H1 (cell line): ENCODE measurements at regions not wholly inside any gene's neighbourhood (a gene's known extent, or its start where the extent isn't known, plus 50 kb on each side); places are given as distances from the start of the nearest gene placed in this dataset.

Experiments used
- CTCF ChIA-PET: fragments of 300-600 bp; sonication (Branson Sonifier 250); formaldehyde crosslinking; loops from one replicate; lab custom pipeline; 2021; ENCODE audit not compliant: partially characterized antibody; lab: Charles Lee
- POLR2A ChIA-PET: fragments of 300-600 bp; sonication (Branson Sonifier 250); formaldehyde crosslinking; loops from one replicate; lab custom pipeline; 2021; ENCODE audit warnings: inconsistent platforms; ENCODE audit not compliant: partially characterized antibody; lab: Charles Lee
- DNase-seq, 2 experiments: peaks; one replicate each; pipeline versions ENCODE4 v3.0.0 to v3.0.0-alpha.2; 2010 to 2022; ENCODE audit warnings: low spot score in 2 of 2, low read depth in 1 of 2, mixed read lengths in 1 of 2
- FAIRE-seq: peaks from 2 replicates; lab custom pipeline; 2011; peaks lifted over from hg19 to GRCh38; lab: Jason Lieb, UNC
- H2AFZ ChIP-seq: 2 replicates; pipeline ENCODE4 v1.8.1; 2012; ENCODE audit warnings: low read length, inconsistent platforms
- H2AK5ac ChIP-seq: 2 replicates; pipeline ENCODE4 v1.6.1; 2013; ENCODE audit warnings: low read depth, low read length
- H2BK120ac ChIP-seq: replicated peaks from 2 replicates; pipeline ENCODE3; 2013; ENCODE audit warnings: low read depth, low read length, inconsistent platforms
- H2BK12ac ChIP-seq: 2 replicates; pipeline ENCODE4 v1.6.1; 2013; ENCODE audit warnings: low read depth, low read length
- H2BK15ac ChIP-seq: 2 replicates; pipeline ENCODE4 v1.6.1; 2013; ENCODE audit warnings: low read length
- H2BK20ac ChIP-seq: 2 replicates; pipeline ENCODE4 v1.6.1; 2013; ENCODE audit warnings: low read length
- H2BK5ac ChIP-seq: 2 replicates; pipeline ENCODE4 v1.6.1; 2013; ENCODE audit warnings: low read depth, low read length
- H3K14ac ChIP-seq: 2 replicates; pipeline ENCODE4 v1.6.1; 2013; ENCODE audit warnings: inconsistent platforms; ENCODE audit not compliant: insufficient read length
- H3K18ac ChIP-seq: 2 replicates; pipeline ENCODE4 v1.6.1; 2013; ENCODE audit warnings: low read length; ENCODE audit errors: extremely low read depth
- H3K23ac ChIP-seq: 2 replicates; pipeline ENCODE4 v1.6.1; 2013; ENCODE audit warnings: inconsistent platforms; ENCODE audit not compliant: insufficient read length
- H3K23me2 ChIP-seq: 2 replicates; pipeline ENCODE4 v1.6.1; 2013; ENCODE audit warnings: low read depth, low read length
- H3K27ac ChIP-seq: 2 replicates; pipeline ENCODE4 v1.6.1; 2011; ENCODE audit warnings: low read depth, low read length, inconsistent platforms
- H3K27me3 ChIP-seq, 4 experiments: replicated peaks in 1 of 4; 1 replicate in 1 of 4; 2 replicates in 3 of 4; pipeline versions ENCODE4 v1.6.1 to v1.8.1; 2011 to 2013; ENCODE audit warnings: low read length in 3 of 4, mild to moderate bottlenecking in 3 of 4, inconsistent platforms in 2 of 4, mixed read lengths in 2 of 4, moderate library complexity in 1 of 4; ENCODE audit not compliant: control insufficient read depth in 3 of 4, insufficient read depth in 3 of 4; ENCODE audit errors: extremely low read depth in 1 of 4
- H3K36me3 ChIP-seq, 4 experiments: 2 replicates each; pipeline versions ENCODE4 v1.6.1 to v1.8.1; 2011 to 2013; ENCODE audit warnings: mild to moderate bottlenecking in 4 of 4, low read length in 3 of 4, moderate library complexity in 2 of 4, control low read depth in 1 of 4, inconsistent platforms in 1 of 4; ENCODE audit not compliant: insufficient read depth in 4 of 4, control insufficient read depth in 2 of 4
- H3K4ac ChIP-seq: replicated peaks from 2 replicates; pipeline ENCODE3; 2013; ENCODE audit warnings: low read length, low read depth, mixed read lengths, inconsistent platforms; ENCODE audit not compliant: insufficient read length
- H3K4me1 ChIP-seq, 4 experiments: replicated peaks in 1 of 4; 1 replicate in 1 of 4; 2 replicates in 3 of 4; pipeline versions ENCODE4 v1.6.1 to v1.8.1; 2011 to 2013; ENCODE audit warnings: low read length in 3 of 4, inconsistent platforms in 2 of 4, mixed read lengths in 1 of 4; ENCODE audit not compliant: insufficient read depth in 4 of 4, control insufficient read depth in 3 of 4
- H3K4me2 ChIP-seq, 2 experiments: 2 replicates each; pipeline versions ENCODE4 v1.6.1 to v1.8.1; 2011 to 2013; ENCODE audit warnings: low read depth in 2 of 2, low read length in 2 of 2, control low read depth in 1 of 2, inconsistent platforms in 1 of 2, mild to moderate bottlenecking in 1 of 2; ENCODE audit not compliant: insufficient read depth in 1 of 2
- H3K4me3 ChIP-seq, 4 experiments: fragments of 200-600, 300-600 bp in 1 of 4; sonication (generic), shearing (Covaris generic), sonication (Bioruptor Twin) in 1 of 4; 2 replicates each; pipeline versions ENCODE4 v1.5.1 to v1.8.1; 2011 to 2016; ENCODE audit warnings: low read length in 4 of 4, low read depth in 3 of 4, control low read depth in 2 of 4, inconsistent platforms in 2 of 4, mild to moderate bottlenecking in 2 of 4, mixed read lengths in 1 of 4, moderate library complexity in 1 of 4; ENCODE audit not compliant: insufficient read depth in 2 of 4; ENCODE audit errors: extremely low read depth in 1 of 4
- H3K56ac ChIP-seq: replicated peaks from 2 replicates; pipeline ENCODE3; 2013; ENCODE audit warnings: low read depth, mild to moderate bottlenecking, mixed read lengths, low read length, inconsistent platforms; ENCODE audit not compliant: insufficient read length
- H3K79me1 ChIP-seq: 2 replicates; pipeline ENCODE4 v1.6.1; 2013; ENCODE audit warnings: low read depth, low read length, control low read depth
- H3K79me2 ChIP-seq, 2 experiments: 2 replicates each; pipeline versions ENCODE4 v1.6.1 to v1.8.1; 2012 to 2013; ENCODE audit warnings: low read length in 2 of 2, mild to moderate bottlenecking in 2 of 2, inconsistent platforms in 1 of 2; ENCODE audit not compliant: insufficient read depth in 2 of 2, control insufficient read depth in 1 of 2
- H3K9ac ChIP-seq, 4 experiments: replicated peaks in 1 of 4; 1 replicate in 1 of 4; 2 replicates in 3 of 4; pipeline versions ENCODE4 v1.6.1 to v1.8.1; 2011 to 2013; ENCODE audit warnings: low read depth in 3 of 4, low read length in 3 of 4, control low read depth in 2 of 4, mild to moderate bottlenecking in 2 of 4, moderate library complexity in 2 of 4, inconsistent platforms in 1 of 4; ENCODE audit errors: extremely low read depth in 1 of 4
- H3K9me3 ChIP-seq, 2 experiments: 2 replicates each; pipeline versions ENCODE4 v1.6.1 to v1.8.1; 2012 to 2013; ENCODE audit warnings: mild to moderate bottlenecking in 2 of 2, moderate library complexity in 2 of 2, control low read depth in 1 of 2, inconsistent platforms in 1 of 2, low read depth in 1 of 2, low read length in 1 of 2, mixed read lengths in 1 of 2; ENCODE audit not compliant: insufficient read depth in 2 of 2
- H4K20me1 ChIP-seq, 2 experiments: replicated peaks in 1 of 2; 2 replicates each; pipeline versions ENCODE3 to v1.8.1; 2011 to 2013; ENCODE audit warnings: inconsistent platforms in 2 of 2, low read length in 2 of 2, mild to moderate bottlenecking in 1 of 2; ENCODE audit not compliant: insufficient read depth in 2 of 2, control insufficient read depth in 1 of 2
- H4K5ac ChIP-seq: 2 replicates; pipeline ENCODE4 v1.6.1; 2013; ENCODE audit warnings: low read length, low read depth, mixed read lengths, inconsistent platforms; ENCODE audit not compliant: insufficient read length
- H4K8ac ChIP-seq: 2 replicates; pipeline ENCODE4 v1.8.0; 2013; ENCODE audit warnings: mild to moderate bottlenecking, moderate library complexity, low read length, inconsistent platforms; ENCODE audit not compliant: insufficient read depth; ENCODE audit errors: extremely low read depth
- H4K91ac ChIP-seq: replicated peaks from 2 replicates; pipeline ENCODE3; 2013; ENCODE audit warnings: low read length, mixed read lengths, inconsistent platforms; ENCODE audit not compliant: insufficient read length
- CTBP2 ChIP-seq: IDR thresholded peaks from 2 replicates; pipeline ENCODE4 v1.7.0; 2011; ENCODE audit warnings: borderline replicate concordance, mild to moderate bottlenecking, moderate library complexity, mixed read lengths, low read length; ENCODE audit not compliant: insufficient read depth, insufficient read length
- GABPA ChIP-seq: IDR thresholded peaks from 2 replicates; pipeline ENCODE4 v1.6.1; 2011; ENCODE audit warnings: mild to moderate bottlenecking, low read length, moderate library complexity, borderline replicate concordance; ENCODE audit not compliant: insufficient read depth
- HDAC2 ChIP-seq, 2 experiments: fragments of 300-600 bp in 1 of 2; sonication (generic) in 1 of 2; IDR thresholded peaks; 2 replicates each; pipeline ENCODE4 v1.6.1; 2011 to 2012; ENCODE audit warnings: low read depth in 2 of 2, low read length in 2 of 2, mild to moderate bottlenecking in 2 of 2, moderate library complexity in 2 of 2, borderline replicate concordance in 1 of 2, inconsistent platforms in 1 of 2
- JUND ChIP-seq: IDR thresholded peaks from 2 replicates; pipeline ENCODE4 v1.6.1; 2011; ENCODE audit warnings: mild to moderate bottlenecking, improper control_type of control experiment, low read length
- MAFK ChIP-seq: IDR thresholded peaks from 2 replicates; pipeline ENCODE4 v1.6.1; 2012; ENCODE audit warnings: low read depth, mild to moderate bottlenecking, improper control_type of control experiment, low read length
- POU5F1 ChIP-seq: IDR thresholded peaks from 2 replicates; pipeline ENCODE4 v1.6.1; 2011; ENCODE audit warnings: low read depth, mild to moderate bottlenecking, low read length, moderate library complexity
- RBBP5 ChIP-seq: IDR thresholded peaks from 2 replicates; pipeline ENCODE4 v1.7.1; 2012; ENCODE audit warnings: low read depth, mild to moderate bottlenecking, inconsistent platforms, low read length, moderate library complexity, borderline replicate concordance
- RFX5 ChIP-seq: IDR thresholded peaks from 2 replicates; pipeline ENCODE4 v1.6.1; 2011; ENCODE audit warnings: low read depth, low read length, improper control_type of control experiment, borderline replicate concordance
- SP2 ChIP-seq: IDR thresholded peaks from 2 replicates; pipeline ENCODE4 v1.6.1; 2012; ENCODE audit warnings: mild to moderate bottlenecking, low read length, inconsistent platforms
- SRF ChIP-seq: IDR thresholded peaks from 2 replicates; pipeline ENCODE4 v1.6.1; 2011; ENCODE audit warnings: mild to moderate bottlenecking, low read depth, low read length, moderate library complexity
- WGBS, 2 experiments: shearing (Covaris generic) in 1 of 2; methylation state at CpG; one replicate each; pipeline versions ENCODE4 v1.1.6 to v1.1.7; 2013 to 2015; ENCODE audit warnings: low lambda C conversion rate in 2 of 2, mixed read lengths in 2 of 2, inconsistent platforms in 1 of 2, low coverage in 1 of 2, missing lambda C conversion rate in 1 of 2; ENCODE audit not compliant: insufficient replicate concordance in 2 of 2, insufficient coverage in 1 of 2, insufficient read length in 1 of 2; ENCODE audit errors: extremely low coverage in 1 of 2, missing lambda C conversion rate in 1 of 2; 5-methylcytosine and 5-hydroxymethylcytosine counted together
- TF ChIP-seq, protein P1 (sequence below): IDR thresholded peaks from 2 replicates; pipeline ENCODE4 v1.6.1; 2012; ENCODE audit warnings: inconsistent platforms

DNA sequence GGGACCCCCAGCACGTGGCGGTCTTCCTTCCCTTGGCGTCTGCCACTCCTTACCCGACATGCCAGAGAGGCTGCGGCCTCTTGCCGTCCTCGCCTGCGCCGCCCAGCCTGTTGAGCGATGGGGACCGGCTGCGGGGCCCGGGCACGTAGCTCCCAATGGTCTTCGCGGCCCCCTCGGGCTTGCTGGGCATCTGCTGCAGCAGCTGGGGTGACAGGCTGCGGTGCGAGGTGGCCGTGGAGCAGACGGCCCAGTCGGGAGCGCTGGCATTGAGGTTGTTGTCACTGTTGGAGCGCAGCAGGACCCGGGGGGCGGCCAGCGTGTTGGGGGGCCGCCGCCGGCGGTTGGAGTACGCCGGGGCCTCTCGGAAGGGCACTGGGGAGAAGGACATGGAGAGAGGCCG is 422.0 kb downstream of the CTTN start:
- ChIA-PET CTCF (interaction anchor here (1.0 to 2.4 kb wide), 6 partner anchors 10 to 267 kb away, joined by 3 to 11 read pairs (median 4); no protein-coding TSS in a partner anchor), POLR2A (no interaction called here)
- no peaks in the 10 kb centered on the region for H3K79me1 ChIP-seq
- TF ChIP-seq SRF (no peak), RBBP5 (no peak), POU5F1 (no peak), RFX5 (no peak), JUND (no peak), GABPA (no peak), SP2 (no peak), CTBP2 (no peak), HDAC2 (IDR thresholded peaks at IDR 0.05; ENCODE audit: borderline replicate concordance in 1 of 2, low read depth in 2 of 2, low read length in 2 of 2) (no peak), MAFK (no peak)
- TF ChIP-seq, protein P1, sequence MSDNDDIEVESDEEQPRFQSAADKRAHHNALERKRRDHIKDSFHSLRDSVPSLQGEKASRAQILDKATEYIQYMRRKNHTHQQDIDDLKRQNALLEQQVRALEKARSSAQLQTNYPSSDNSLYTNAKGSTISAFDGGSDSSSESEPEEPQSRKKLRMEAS = no peak
- no peak overlapping the region for H3K4me3 ChIP-seq
- no peak overlapping the region for H3K9ac ChIP-seq
- FAIRE-seq (no peak), DNase-seq (no peak)
- no peaks in the 10 kb centered on the region; a peak in 1 of 8 replicates for H3K36me3 ChIP-seq
- H3K4me1 ChIP-seq = peaks cover 1 to 6% (median 4%) of the 10 kb centered on the region in 4 experiments; a peak in 6 of 7 replicates
- peaks cover 0 to 12% of the 10 kb centered on the region in 2 experiments for H4K20me1 ChIP-seq
- no peak overlapping the region for H3K4me2 ChIP-seq
- no peaks in the 10 kb centered on the region for H3K23me2 ChIP-seq
- H3K79me2 ChIP-seq = no peaks in the 10 kb centered on the region
- no peak overlapping the region for H2BK15ac ChIP-seq
- H4K8ac ChIP-seq = no peak overlapping the region
- no peak overlapping the region for H2AK5ac ChIP-seq
- no peak overlapping the region for H2BK5ac ChIP-seq
- no peak overlapping the region for H3K27ac ChIP-seq
- H3K27me3 ChIP-seq = no peaks in the 10 kb centered on the region
- H2AFZ ChIP-seq = no peak overlapping the region
- H4K5ac ChIP-seq = no peak overlapping the region
- no peak overlapping the region for H3K14ac ChIP-seq
- H3K23ac ChIP-seq = no peak overlapping the region
- H2BK20ac ChIP-seq = no peak overlapping the region
- H3K56ac ChIP-seq = no peak overlapping the region
- no peak overlapping the region for H4K91ac ChIP-seq
- H3K9me3 ChIP-seq = no peaks in the 10 kb centered on the region
- H3K18ac ChIP-seq = no peak overlapping the region
- no peak overlapping the region for H2BK120ac ChIP-seq
- no peak overlapping the region for H2BK12ac ChIP-seq
- H3K4ac ChIP-seq = no peak overlapping the region
- WGBS, 2 experiments = 88% methylated on average over 25 of the region's 35 CpGs; no CpG with 5 or more reads in 1 of the 2 experiments
